NCI-H1048 (cell line): ENCODE measurements at regions not wholly inside any gene's neighbourhood (a gene's known extent, or its start where the extent isn't known, plus 50 kb on each side); places are given as distances from the start of the nearest gene placed in this dataset.
"Not testable (repeated sequence)": the region's sequence is repeated elsewhere in the genome, so short reads cannot be mapped to it uniquely, and the experiment has no call there.

Experiments used
- DNase-seq: peaks from one replicate; lab custom pipeline; 2025; lab: John Stamatoyannopoulos, UW

- DNase-seq = no peak
Measured at GRCh38 chr20:48041078-48041780, 255.9 kb upstream of the SULF2 start.

- DNase-seq = no peak
Measured at GRCh38 chr20:48040491-48040890, 255.2 kb upstream of the SULF2 start.

GRCh38 chr20:48040051-48040450, 254.8 kb upstream of the SULF2 start:
- DNase-seq = no peak

GRCh38 chr20:48039514-48039913, 254.2 kb upstream of the SULF2 start:
- no peak for DNase-seq

GRCh38 chr20:48038713-48039112, 253.4 kb upstream of the SULF2 start:
- DNase-seq = no peak

- not testable (repeated sequence) for DNase-seq
Measured at GRCh38 chr20:48037798-48038197, 252.5 kb upstream of the SULF2 start.

GRCh38 chr20:48035961-48036731, 250.9 kb upstream of the SULF2 start:
- no peak for DNase-seq

- no peak for DNase-seq
Measured at GRCh38 chr20:48034751-48035150, 249.5 kb upstream of the SULF2 start.

- not testable (repeated sequence) for DNase-seq
Measured at GRCh38 chr20:48033005-48033404, 247.7 kb upstream of the SULF2 start.

- no peak for DNase-seq
Measured at GRCh38 chr20:48031122-48031521, 245.8 kb upstream of the SULF2 start.

GRCh38 chr20:48026981-48027592, 241.8 kb upstream of the SULF2 start:
- DNase-seq = no peak

- DNase-seq = no peak
Measured at GRCh38 chr20:48025661-48026060, 240.4 kb upstream of the SULF2 start.

GRCh38 chr20:48025051-48025515, 239.8 kb upstream of the SULF2 start:
- DNase-seq = no peak

- DNase-seq = no peak
Measured at GRCh38 chr20:48024539-48024938, 239.3 kb upstream of the SULF2 start.

- DNase-seq = not testable (repeated sequence)
Measured at GRCh38 chr20:48020696-48021095, 235.4 kb upstream of the SULF2 start.

- no peak for DNase-seq
Measured at GRCh38 chr20:48019940-48020339, 234.7 kb upstream of the SULF2 start.

- no peak for DNase-seq
Measured at GRCh38 chr20:48019496-48019895, 234.2 kb upstream of the SULF2 start.

GRCh38 chr20:48018851-48019250, 233.6 kb upstream of the SULF2 start:
- not testable (repeated sequence) for DNase-seq

GRCh38 chr20:48017992-48018391, 232.7 kb upstream of the SULF2 start:
- DNase-seq = no peak

GRCh38 chr20:48017509-48017908, 232.2 kb upstream of the SULF2 start:
- DNase-seq = no peak

GRCh38 chr20:48015943-48016723, 230.9 kb upstream of the SULF2 start:
- no peak for DNase-seq
